B cell (primary cell): ENCODE measurements at regions not wholly inside any gene's neighbourhood (a gene's known extent, or its start where the extent isn't known, plus 50 kb on each side); places are given as distances from the start of the nearest gene placed in this dataset.

Experiments used
- ATAC-seq: fragments of 200-7000 bp; cut with Tn5 transposase; one replicate; pipeline ENCODE4 v1.10.0; 2021; ENCODE audit warnings: low read depth, mild to moderate bottlenecking, moderate number of reproducible peaks, moderate library complexity
- CTCF ChIA-PET: fragments of 350-600 bp; sonication (Branson Sonifier 250); formaldehyde crosslinking; loops from one replicate; lab custom pipeline; 2021; ENCODE audit warnings: antibody characterized with exemption, inconsistent platforms; lab: Charles Lee
- POLR2A ChIA-PET: fragments of 350-600 bp; sonication (Branson Sonifier 250); formaldehyde crosslinking; loops from one replicate; lab custom pipeline; 2021; ENCODE audit warnings: antibody characterized with exemption; lab: Charles Lee
- DNase-seq: peaks from one replicate; pipeline ENCODE4 v3.0.0; 2013
- H2AFZ ChIP-seq: 2 replicates; pipeline ENCODE4 v1.6.1; 2012; ENCODE audit warnings: mild to moderate bottlenecking, low read depth, low read length; ENCODE audit not compliant: insufficient read depth, poor library complexity, severe bottlenecking
- H3K27ac ChIP-seq, 2 donors: 1 replicate in 1 of 2; 2 replicates in 1 of 2; pipeline ENCODE4 v1.5.1; 2012 to 2013; ENCODE audit warnings: low read length in 2 of 2, mild to moderate bottlenecking in 2 of 2, moderate library complexity in 1 of 2
- H3K27me3 ChIP-seq, 4 experiments: fragments of 200-600 bp in 1 of 4; sonication (generic) in 1 of 4; replicated peaks in 1 of 4; 1 replicate in 2 of 4; 2 replicates in 2 of 4; pipeline versions ENCODE4 v1.6.1 to v1.7.0; 2013 to 2016; ENCODE audit warnings: low read length in 3 of 4, mild to moderate bottlenecking in 2 of 4, mixed read lengths in 1 of 4, moderate library complexity in 1 of 4; ENCODE audit not compliant: insufficient read depth in 4 of 4, control insufficient read depth in 3 of 4; ENCODE audit errors: control extremely low read depth in 1 of 4
- H3K36me3 ChIP-seq, 2 experiments: replicated peaks in 1 of 2; 1 replicate in 1 of 2; 2 replicates in 1 of 2; pipeline versions ENCODE4 v1.6.1 to v1.7.1; 2013; ENCODE audit warnings: low read length in 1 of 2; ENCODE audit not compliant: insufficient read depth in 2 of 2, control insufficient read depth in 1 of 2; ENCODE audit errors: control extremely low read depth in 1 of 2, extremely low read depth in 1 of 2
- H3K4me1 ChIP-seq, 2 donors: fragments of 200-600 bp in 1 of 2; sonication (generic) in 1 of 2; 1 replicate in 1 of 2; 2 replicates in 1 of 2; pipeline versions ENCODE4 v1.5.1 to v1.6.1; 2013 to 2017; ENCODE audit warnings: low read length in 2 of 2; ENCODE audit not compliant: control insufficient read depth in 2 of 2, insufficient read depth in 2 of 2
- H3K4me2 ChIP-seq: replicated peaks from 2 replicates; pipeline ENCODE3; 2012; ENCODE audit warnings: mild to moderate bottlenecking, low read depth, low read length; ENCODE audit not compliant: poor library complexity, severe bottlenecking
- H3K4me3 ChIP-seq, 5 experiments: fragments of 200-600 bp in 1 of 5; sonication (generic) in 1 of 5; 1 replicate in 3 of 5; 2 replicates in 2 of 5; pipeline versions ENCODE4 v1.5.1 to v1.7.0; 2011 to 2016; ENCODE audit warnings: low read length in 4 of 5, mild to moderate bottlenecking in 4 of 5, low read depth in 2 of 5, control low read depth in 1 of 5, moderate library complexity in 1 of 5; ENCODE audit not compliant: insufficient read depth in 1 of 5; ENCODE audit errors: control extremely low read depth in 1 of 5, extremely low read depth in 1 of 5
- H3K79me2 ChIP-seq: fragments of 200-600 bp; sonication (generic); one replicate; pipeline ENCODE4 v1.6.0; 2016; ENCODE audit warnings: low read length; ENCODE audit not compliant: control insufficient read depth, insufficient read depth
- H3K9ac ChIP-seq: fragments of 200-600 bp; sonication (generic); 2 replicates; pipeline ENCODE4 v1.6.1; 2017; ENCODE audit warnings: mild to moderate bottlenecking, low read length, moderate library complexity
- H3K9me3 ChIP-seq, 3 donors: one replicate each; pipeline versions ENCODE4 v1.6.1 to v1.7.1; 2013; ENCODE audit warnings: low read length in 2 of 3; ENCODE audit not compliant: control insufficient read depth in 2 of 3, insufficient read depth in 1 of 3; ENCODE audit errors: control extremely low read depth in 1 of 3
- H4K20me1 ChIP-seq: 2 replicates; pipeline ENCODE4 v1.6.0; 2012; ENCODE audit warnings: mild to moderate bottlenecking, low read length; ENCODE audit not compliant: insufficient read depth, control insufficient read depth, poor library complexity, severe bottlenecking
- H3K27ac Mint-ChIP-seq: one replicate; pipeline ENCODE4 v1.8.0; 2021; ENCODE audit warnings: mixed read lengths
- H3K27me3 Mint-ChIP-seq: one replicate; pipeline ENCODE4 v1.8.0; 2021; ENCODE audit warnings: mixed read lengths
- H3K4me1 Mint-ChIP-seq: one replicate; pipeline ENCODE4 v1.8.0; 2021; ENCODE audit warnings: mixed read lengths
- H3K4me3 Mint-ChIP-seq: one replicate; pipeline ENCODE4 v1.8.0; 2021; ENCODE audit warnings: mixed read lengths
- H3K9me3 Mint-ChIP-seq: one replicate; pipeline ENCODE4 v1.8.0; 2022; ENCODE audit warnings: mixed read lengths; ENCODE audit not compliant: insufficient read depth
- EZH2 ChIP-seq: IDR thresholded peaks from 2 replicates; pipeline ENCODE4 v1.6.1; 2012; ENCODE audit warnings: borderline replicate concordance, low read depth, mild to moderate bottlenecking, moderate library complexity, low read length; ENCODE audit not compliant: insufficient read depth, poor library complexity, severe bottlenecking
- WGBS: methylation state at CpG from one replicate; pipeline ENCODE4 v1.1.5; 2013; ENCODE audit warnings: missing lambda C conversion rate; ENCODE audit not compliant: insufficient coverage; 5-methylcytosine and 5-hydroxymethylcytosine counted together
- intact Hi-C: fragments of 100-400 bp; cut with micrococcal nuclease; formaldehyde crosslinking; loops from one replicate; pipeline ENCODE4 v1.10.0; 2022
- TF ChIP-seq, protein P1 (sequence below): fragments of 200-600 bp; IDR thresholded peaks from one replicate; pipeline ENCODE4 v1.8.0; 2022; ENCODE audit warnings: antibody characterized with exemption, mild to moderate bottlenecking

DNA sequence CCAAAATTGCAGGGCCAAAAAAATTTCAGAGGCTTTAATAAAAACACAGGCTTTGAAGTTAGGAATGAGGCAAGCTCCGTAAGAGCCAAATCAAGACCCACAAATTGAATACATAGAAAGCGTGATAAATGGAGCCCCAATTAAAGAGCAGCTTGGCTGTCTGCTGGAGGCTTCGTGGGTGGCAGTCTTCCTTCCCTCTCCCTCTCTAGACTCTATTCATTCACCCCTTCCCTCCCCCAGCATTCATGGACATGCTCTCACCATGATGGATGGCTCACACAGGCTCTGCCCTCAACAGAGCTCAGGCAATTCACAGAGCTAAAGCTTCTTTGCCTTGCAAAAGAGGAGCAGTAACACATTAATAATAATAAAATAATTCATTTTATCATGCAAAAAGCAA, 214.1 kb downstream of the HERPUD2 start:
- 100% methylated on average over 2 of the region's 3 CpGs for WGBS

DNA sequence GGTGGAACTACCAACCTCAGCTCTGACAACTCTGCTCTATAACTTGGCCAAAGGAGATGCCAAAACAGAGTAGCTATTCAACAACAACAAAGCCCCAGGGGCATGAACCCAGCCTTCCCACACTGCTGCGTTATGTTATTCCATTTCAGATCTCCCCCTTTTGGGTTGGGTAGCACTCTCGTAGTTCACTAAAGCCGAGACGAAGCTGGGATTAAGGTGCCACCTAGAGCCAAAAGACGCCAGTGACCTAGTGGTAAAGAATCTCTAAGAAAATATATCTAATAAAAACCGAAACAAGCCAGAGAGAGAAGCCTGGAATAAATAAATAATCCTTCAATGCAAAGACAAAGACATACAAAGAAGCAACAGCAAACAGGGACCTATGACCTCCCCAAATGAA, 217.3 kb downstream of the HERPUD2 start:
- POLR2A ChIA-PET: no interaction called here
- Histone ChIP-seq H3K9me3 (peaks cover 0 to 11% (median 0%) of the 10 kb centered on the region in 3 donors), H3K4me2 (no peak overlapping the region), H3K36me3 (no peaks in the 10 kb centered on the region), H2AFZ (no peak overlapping the region), H3K9ac (no peak overlapping the region), H3K27ac (no peak overlapping the region), H4K20me1 (no peaks in the 10 kb centered on the region), H3K27me3 (no peaks in the 10 kb centered on the region), H3K79me2 (no peaks in the 10 kb centered on the region), H3K4me1 (no peaks in the 10 kb centered on the region), H3K4me3 (no peak overlapping the region)
- H3K4me1 Mint-ChIP-seq: no peaks in the 10 kb centered on the region
- H3K9me3 Mint-ChIP-seq: peaks cover 15% of the 10 kb centered on the region
- peaks cover 28% of the 10 kb centered on the region for H3K27me3 Mint-ChIP-seq
- intact Hi-C loops: no loop called here
- CTCF ChIA-PET: no interaction called here
- DNase-seq: no peak
- no peak for TF ChIP-seq EZH2
- TF ChIP-seq, protein P1, sequence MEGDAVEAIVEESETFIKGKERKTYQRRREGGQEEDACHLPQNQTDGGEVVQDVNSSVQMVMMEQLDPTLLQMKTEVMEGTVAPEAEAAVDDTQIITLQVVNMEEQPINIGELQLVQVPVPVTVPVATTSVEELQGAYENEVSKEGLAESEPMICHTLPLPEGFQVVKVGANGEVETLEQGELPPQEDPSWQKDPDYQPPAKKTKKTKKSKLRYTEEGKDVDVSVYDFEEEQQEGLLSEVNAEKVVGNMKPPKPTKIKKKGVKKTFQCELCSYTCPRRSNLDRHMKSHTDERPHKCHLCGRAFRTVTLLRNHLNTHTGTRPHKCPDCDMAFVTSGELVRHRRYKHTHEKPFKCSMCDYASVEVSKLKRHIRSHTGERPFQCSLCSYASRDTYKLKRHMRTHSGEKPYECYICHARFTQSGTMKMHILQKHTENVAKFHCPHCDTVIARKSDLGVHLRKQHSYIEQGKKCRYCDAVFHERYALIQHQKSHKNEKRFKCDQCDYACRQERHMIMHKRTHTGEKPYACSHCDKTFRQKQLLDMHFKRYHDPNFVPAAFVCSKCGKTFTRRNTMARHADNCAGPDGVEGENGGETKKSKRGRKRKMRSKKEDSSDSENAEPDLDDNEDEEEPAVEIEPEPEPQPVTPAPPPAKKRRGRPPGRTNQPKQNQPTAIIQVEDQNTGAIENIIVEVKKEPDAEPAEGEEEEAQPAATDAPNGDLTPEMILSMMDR: no peak
- no peak for ATAC-seq
- no CpG with 5 or more reads among the region's 6 CpGs for WGBS
- no peak overlapping the region for H3K4me3 Mint-ChIP-seq
- H3K27ac Mint-ChIP-seq: no peak overlapping the region

More for the DNA sequence above, 214.1 kb downstream of the HERPUD2 start:
- H3K4me3 ChIP-seq: no peak overlapping the region
- no peaks in the 10 kb centered on the region for H3K36me3 ChIP-seq
- TF ChIP-seq EZH2: no peak
- TF ChIP-seq, protein P1: no peak
- peaks cover 30% of the 10 kb centered on the region for H3K27me3 Mint-ChIP-seq
- no peaks in the 10 kb centered on the region for H3K79me2 ChIP-seq
- no peak overlapping the region for H3K27ac Mint-ChIP-seq
- ChIA-PET POLR2A (no interaction called here), CTCF (no interaction called here)
- H3K4me1 Mint-ChIP-seq: no peaks in the 10 kb centered on the region
- peaks cover 15% of the 10 kb centered on the region for H3K9me3 Mint-ChIP-seq
- H3K4me1 ChIP-seq: no peaks in the 10 kb centered on the region
- no peak overlapping the region for H3K4me3 Mint-ChIP-seq
- no peaks in the 10 kb centered on the region for H4K20me1 ChIP-seq
- no peak for ATAC-seq
- DNase-seq: no peak
- H3K9me3 ChIP-seq: peaks cover 0 to 6% (median 0%) of the 10 kb centered on the region in 3 donors
- H3K4me2 ChIP-seq: no peak overlapping the region
- H3K27ac ChIP-seq: no peak overlapping the region
- no peak overlapping the region for H3K9ac ChIP-seq
- intact Hi-C loops: no loop called here
- peaks cover 0 to 4% (median 0%) of the 10 kb centered on the region in 4 experiments for H3K27me3 ChIP-seq
- H2AFZ ChIP-seq: no peak overlapping the region
